HG02678 (cell line): ENCODE measurements at regions not wholly inside any gene's neighbourhood (a gene's known extent, or its start where the extent isn't known, plus 50 kb on each side); places are given as distances from the start of the nearest gene placed in this dataset.

Experiments
- ATAC-seq: cut with Tn5 transposase; IDR thresholded peaks from one replicate; pipeline ENCODE4 v1.9.1; 2021; ENCODE audit warnings: mild to moderate bottlenecking, moderate library complexity; ENCODE audit not compliant: unreplicated experiment

DNA sequence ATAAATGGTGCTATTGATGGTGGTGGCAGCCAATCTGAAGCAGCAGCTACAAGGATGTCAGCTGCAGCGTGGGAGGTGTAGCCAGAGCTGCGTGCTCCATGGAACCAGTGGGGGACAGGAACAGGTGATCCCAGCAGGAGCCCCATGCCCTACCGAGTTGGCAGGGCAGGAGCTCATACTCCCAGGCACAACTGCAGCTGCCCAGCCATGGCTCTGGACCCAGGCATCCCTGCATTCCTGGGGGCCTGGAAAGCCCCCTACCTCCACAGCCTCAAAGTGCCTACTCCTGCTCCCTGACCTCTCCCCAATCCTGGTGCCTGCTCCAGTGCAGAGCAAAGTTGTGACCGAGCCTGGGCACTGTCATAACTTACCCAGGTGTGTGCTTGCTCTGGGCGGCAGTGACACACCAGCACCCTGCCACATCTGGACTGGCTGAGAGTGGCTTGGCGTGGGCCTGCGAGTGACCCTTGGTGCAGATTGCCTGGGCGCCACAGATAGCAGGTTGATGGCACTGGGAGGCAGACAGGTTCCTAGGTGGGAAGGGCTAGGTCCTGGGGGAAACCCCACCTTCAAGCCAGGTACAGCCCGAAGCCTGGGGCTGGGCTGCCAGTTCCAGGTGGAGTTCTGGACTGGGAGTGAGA, 101.1 kb downstream of the DCAF12L2 start:
- ATAC-seq: no peak

DNA sequence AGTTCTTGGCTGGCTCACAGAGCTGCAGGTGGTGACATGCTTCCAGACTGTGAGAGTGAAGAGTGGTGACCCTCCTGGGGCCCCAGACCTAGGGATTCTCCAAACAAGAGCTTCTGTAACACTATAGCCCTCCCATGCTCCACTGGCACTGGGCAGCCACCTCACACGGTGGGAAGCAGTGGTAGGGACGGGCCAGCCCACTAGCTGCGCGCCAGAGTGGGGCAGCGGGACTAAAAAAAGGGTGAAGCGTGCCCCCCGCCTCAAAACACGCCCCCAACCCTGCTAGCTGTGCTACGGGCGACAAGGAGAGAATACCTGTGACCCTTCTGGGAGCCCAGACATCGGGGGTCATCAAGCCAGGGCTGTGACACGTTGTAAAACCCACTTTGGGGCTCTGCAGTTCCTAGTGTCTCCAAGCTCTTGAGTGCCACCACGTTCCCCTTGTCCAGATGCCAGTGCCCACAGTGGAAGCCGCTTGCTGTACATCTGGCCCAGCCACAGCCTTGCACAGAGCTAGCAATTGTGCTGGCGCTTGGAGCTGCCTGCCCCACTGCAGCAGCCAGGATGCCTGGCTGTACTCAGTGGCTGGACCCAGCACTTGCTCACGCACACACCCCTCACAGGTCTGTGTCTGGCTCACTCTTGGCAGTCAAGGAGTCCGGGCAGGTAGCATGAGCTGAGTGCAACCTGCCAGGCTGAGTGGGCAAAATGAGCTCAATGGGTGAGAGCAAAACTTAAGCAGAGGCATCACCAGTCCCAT, 100.0 kb downstream of the DCAF12L2 start:
- no peak for ATAC-seq
